IMR-90 (cell line): ENCODE measurements at regions not wholly inside any gene's neighbourhood (a gene's known extent, or its start where the extent isn't known, plus 50 kb on each side); places are given as distances from the start of the nearest gene placed in this dataset.

ENCODE experiments used
- ATAC-seq: fragments of 200-7000 bp; cut with Tn5 transposase; 2 replicates; pipeline ENCODE4 v1.9.1; 2020; ENCODE audit warnings: low read depth, mild to moderate bottlenecking, moderate library complexity
- BruUV-seq: library from RNA; stranded (reverse); fragments of 400-500 nt; replicated peaks from 2 replicates; lab custom pipeline; 2021; lab: Mats Ljungman, UMichigan
- CTCF ChIA-PET: fragments of 300-600 bp; formaldehyde crosslinking; extraction: SDS; loops from one replicate; lab custom pipeline; 2021; ENCODE audit warnings: antibody characterized with exemption; lab: Yijun Ruan, JAX
- POLR2A ChIA-PET: fragments of 300-600 bp; sonication (Branson Sonifier 250); formaldehyde crosslinking; loops from one replicate; lab custom pipeline; 2022; ENCODE audit warnings: antibody characterized with exemption; ENCODE audit not compliant: unreplicated experiment; lab: Charles Lee
- DNase-seq: peaks from one replicate; pipeline ENCODE4 v3.0.0; 2013
- H2AFZ ChIP-seq: replicated peaks from 2 replicates; pipeline ENCODE3; 2013; ENCODE audit warnings: low read length, mild to moderate bottlenecking; ENCODE audit not compliant: poor library complexity
- H2AK5ac ChIP-seq: 2 replicates; pipeline ENCODE4 v1.6.1; 2013; ENCODE audit warnings: low read depth, low read length, inconsistent platforms
- H2AK9ac ChIP-seq: replicated peaks from 2 replicates; pipeline ENCODE3; 2013; ENCODE audit warnings: mild to moderate bottlenecking, low read depth, low read length, moderate library complexity; ENCODE audit not compliant: poor library complexity
- H2BK120ac ChIP-seq: 2 replicates; pipeline ENCODE4 v1.6.1; 2013; ENCODE audit warnings: low read depth, low read length, inconsistent platforms
- H2BK15ac ChIP-seq: 3 replicates; pipeline ENCODE4 v1.6.1; 2013; ENCODE audit warnings: low read depth, low read length, inconsistent platforms
- H2BK20ac ChIP-seq: 2 replicates; pipeline ENCODE4 v1.6.1; 2013; ENCODE audit warnings: low read depth, mild to moderate bottlenecking, inconsistent platforms, low read length, moderate library complexity
- H2BK5ac ChIP-seq: 2 replicates; pipeline ENCODE4 v1.6.1; 2013; ENCODE audit warnings: mild to moderate bottlenecking, low read depth, low read length, inconsistent platforms; ENCODE audit not compliant: poor library complexity, severe bottlenecking
- H3K14ac ChIP-seq: replicated peaks from 2 replicates; pipeline ENCODE4 v1.6.1; 2013; ENCODE audit warnings: low read depth, low read length, inconsistent platforms
- H3K18ac ChIP-seq: 2 replicates; pipeline ENCODE4 v1.6.1; 2013; ENCODE audit warnings: low read depth, low read length, control low read depth
- H3K23ac ChIP-seq: 2 replicates; pipeline ENCODE4 v1.6.1; 2013; ENCODE audit warnings: low read depth, low read length, inconsistent platforms
- H3K27ac ChIP-seq: 2 replicates; pipeline ENCODE4 v1.5.1; 2013; ENCODE audit warnings: mild to moderate bottlenecking, control low read depth, low read length; ENCODE audit not compliant: insufficient read depth
- H3K27me3 ChIP-seq: 2 replicates; pipeline ENCODE4 v1.6.1; 2013; ENCODE audit warnings: low read length; ENCODE audit not compliant: control insufficient read depth, insufficient read depth
- H3K36me3 ChIP-seq: 2 replicates; pipeline ENCODE4 v1.6.1; 2013; ENCODE audit warnings: low read length, mixed read lengths; ENCODE audit not compliant: control insufficient read depth, insufficient read depth
- H3K4ac ChIP-seq: 2 replicates; pipeline ENCODE4 v1.6.1; 2013; ENCODE audit warnings: low read depth, low read length, inconsistent platforms
- H3K4me1 ChIP-seq: 2 replicates; pipeline ENCODE4 v1.6.1; 2013; ENCODE audit warnings: low read length, mixed read lengths; ENCODE audit not compliant: control insufficient read depth, insufficient read depth
- H3K4me2 ChIP-seq: 2 replicates; pipeline ENCODE4 v1.6.1; 2013; ENCODE audit warnings: low read depth, mild to moderate bottlenecking, control low read depth, low read length, moderate library complexity
- H3K4me3 ChIP-seq: 2 replicates; pipeline ENCODE4 v1.5.1; 2013; ENCODE audit warnings: low read depth, mild to moderate bottlenecking, control low read depth, low read length, moderate library complexity; ENCODE audit not compliant: insufficient read depth
- H3K56ac ChIP-seq: 2 replicates; pipeline ENCODE4 v1.6.1; 2013; ENCODE audit warnings: low read length, inconsistent platforms; ENCODE audit not compliant: insufficient read depth; ENCODE audit errors: extremely low read depth
- H3K79me1 ChIP-seq, 2 experiments: 2 replicates each; pipeline ENCODE4 v1.6.1; 2013; ENCODE audit warnings: low read length in 2 of 2, inconsistent platforms in 1 of 2, low read depth in 1 of 2
- H3K9ac ChIP-seq: 2 replicates; pipeline ENCODE4 v1.6.1; 2013; ENCODE audit warnings: low read depth, low read length, control low read depth
- H3K9me1 ChIP-seq: 2 replicates; pipeline ENCODE4 v1.6.1; 2013; ENCODE audit warnings: low read length, inconsistent platforms; ENCODE audit not compliant: insufficient read depth
- H3K9me3 ChIP-seq: 2 replicates; pipeline ENCODE4 v1.6.1; 2013; ENCODE audit warnings: low read length; ENCODE audit not compliant: control insufficient read depth, insufficient read depth
- H4K20me1 ChIP-seq: 2 replicates; pipeline ENCODE4 v1.6.1; 2013; ENCODE audit warnings: low read length, inconsistent platforms; ENCODE audit not compliant: insufficient read depth
- H4K5ac ChIP-seq: 2 replicates; pipeline ENCODE4 v1.6.1; 2013; ENCODE audit warnings: mild to moderate bottlenecking, low read depth, low read length, control low read depth
- H4K8ac ChIP-seq, 2 experiments: 2 replicates each; pipeline ENCODE4 v1.6.1; 2013; ENCODE audit warnings: low read depth in 2 of 2, low read length in 2 of 2, control low read depth in 1 of 2, inconsistent platforms in 1 of 2
- H4K91ac ChIP-seq: 2 replicates; pipeline ENCODE4 v1.6.1; 2013; ENCODE audit warnings: low read depth, low read length, inconsistent platforms; ENCODE audit not compliant: insufficient read depth
- CEBPB ChIP-seq: IDR thresholded peaks from 2 replicates; pipeline ENCODE4 v1.6.1; 2012; ENCODE audit warnings: low read depth, low read length, improper control_type of control experiment
- MXI1 ChIP-seq: IDR thresholded peaks from 2 replicates; pipeline ENCODE4 v1.6.1; 2012; ENCODE audit warnings: low read depth, mild to moderate bottlenecking, low read length, moderate library complexity, borderline replicate concordance
- WGBS, 2 experiments: methylation state at CpG; one replicate each; pipeline versions ENCODE4 v1.1.5 to v1.1.7; 2013; ENCODE audit warnings: missing lambda C conversion rate in 2 of 2; ENCODE audit not compliant: insufficient read length in 1 of 2; ENCODE audit errors: extremely low coverage in 2 of 2; 5-methylcytosine and 5-hydroxymethylcytosine counted together
- dilution Hi-C: fragments of 300-500 bp; cut with HindIII; formaldehyde crosslinking; loops from one replicate; pipeline ENCODE4 v1.14.3; 2018; ENCODE audit warnings: low sequenced_read_pairs; ENCODE audit not compliant: unreplicated experiment
- in situ Hi-C: fragments of 300-500 bp; cut with MboI; formaldehyde crosslinking; loops from 3 replicates; pipeline ENCODE4 v1.14.3; 2019; ENCODE audit warnings: low sequenced_read_pairs, inconsistent platforms, mixed read lengths
- intact Hi-C: fragments of 100-400 bp; cut with micrococcal nuclease; formaldehyde crosslinking; loops from 2 replicates; pipeline ENCODE4 v1.10.0; 2022

- H3K4me1 ChIP-seq: no peaks in the 10 kb centered on the region
- H3K36me3 ChIP-seq: no peaks in the 10 kb centered on the region
- no peaks in the 10 kb centered on the region for H3K9me3 ChIP-seq
- H3K4me3 ChIP-seq: no peak overlapping the region
- H2BK5ac ChIP-seq: no peak overlapping the region
- TF ChIP-seq MXI1 (no peak), CEBPB (0 out of 2 replicates have a peak, but pooled peaks have one; percentile 31)
- ATAC-seq: no peak
- H3K9ac ChIP-seq: no peak overlapping the region
- H2BK15ac ChIP-seq: no peak overlapping the region
- no peak overlapping the region for H2BK120ac ChIP-seq
- H4K91ac ChIP-seq: no peak overlapping the region
- dilution Hi-C loops: no loop called here
- H3K4ac ChIP-seq: no peak overlapping the region
- no peak overlapping the region for H4K5ac ChIP-seq
- no peak overlapping the region for H3K23ac ChIP-seq
- no peak overlapping the region for H2BK20ac ChIP-seq
- no peak overlapping the region for H3K14ac ChIP-seq
- no CpG with 5 or more reads among the region's 5 CpGs for WGBS, 2 experiments
- no peak overlapping the region for H3K56ac ChIP-seq
- intact Hi-C loops: no loop called here
- BruUV-seq: no TSS peak
- ChIA-PET CTCF (interaction anchor here (0.6 kb wide), 1 partner anchor 354 kb away, joined by 3 read pairs; no protein-coding TSS in a partner anchor), POLR2A (no interaction called here)
- no peak overlapping the region for H3K18ac ChIP-seq
- no peaks in the 10 kb centered on the region for H4K20me1 ChIP-seq
- no peak overlapping the region for H2AFZ ChIP-seq
- H4K8ac ChIP-seq: no peak overlapping the region
- H2AK5ac ChIP-seq: no peak overlapping the region
- no peak overlapping the region for H3K27ac ChIP-seq
- H2AK9ac ChIP-seq: no peak overlapping the region
- no peaks in the 10 kb centered on the region for H3K9me1 ChIP-seq
- no peak for DNase-seq
- H3K4me2 ChIP-seq: no peak overlapping the region
- in situ Hi-C loops: no loop called here
- H3K27me3 ChIP-seq: no peaks in the 10 kb centered on the region
- no peaks in the 10 kb centered on the region for H3K79me1 ChIP-seq
These were observed 1446.8 kb downstream of the NCAM2 start for GRCh38 chr21:22444990-22445389.
